ENCODE measurements at regions not wholly inside any gene's neighbourhood (a gene's known extent, or its start where the extent isn't known, plus 50 kb on each side); places are given as distances from the start of the nearest gene placed in this dataset.

GRCh38 chr13:79081942-79082341 lies 324.1 kb downstream of the RBM26 start:
- no peak for DNase-seq

- no peak for DNase-seq
Measured at GRCh38 chr13:79079351-79079839, 326.7 kb downstream of the RBM26 start.

DNA sequence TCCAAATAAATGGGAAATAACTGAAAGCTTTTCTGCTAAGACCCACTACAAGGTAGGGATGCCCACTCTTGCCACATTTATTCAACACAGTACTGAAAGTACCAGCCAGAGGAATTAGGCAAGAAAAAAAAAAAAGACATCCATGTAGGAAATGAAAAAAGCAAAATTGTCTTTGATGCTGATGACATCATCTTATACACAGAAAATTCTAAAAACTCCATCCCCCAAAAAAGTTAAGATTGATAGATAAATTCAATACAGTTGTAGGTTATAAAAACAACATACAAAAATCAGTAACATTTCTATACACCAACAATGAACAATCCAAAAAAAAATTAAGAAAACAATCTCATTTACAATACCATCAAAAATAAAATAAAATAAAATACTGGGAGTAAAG lies 330.4 kb downstream of the RBM26 start:
- no peak for DNase-seq

GRCh38 chr13:79070343-79070974 lies 335.6 kb downstream of the RBM26 start:
- DNase-seq = no peak

- no peak for DNase-seq
Measured at GRCh38 chr13:79062291-79062690, 343.8 kb downstream of the RBM26 start.

- DNase-seq = no peak
Measured at GRCh38 chr13:79060216-79060615, 345.8 kb downstream of the RBM26 start.

GRCh38 chr13:79056706-79057105 lies 349.3 kb downstream of the RBM26 start:
- DNase-seq = no peak

DNA sequence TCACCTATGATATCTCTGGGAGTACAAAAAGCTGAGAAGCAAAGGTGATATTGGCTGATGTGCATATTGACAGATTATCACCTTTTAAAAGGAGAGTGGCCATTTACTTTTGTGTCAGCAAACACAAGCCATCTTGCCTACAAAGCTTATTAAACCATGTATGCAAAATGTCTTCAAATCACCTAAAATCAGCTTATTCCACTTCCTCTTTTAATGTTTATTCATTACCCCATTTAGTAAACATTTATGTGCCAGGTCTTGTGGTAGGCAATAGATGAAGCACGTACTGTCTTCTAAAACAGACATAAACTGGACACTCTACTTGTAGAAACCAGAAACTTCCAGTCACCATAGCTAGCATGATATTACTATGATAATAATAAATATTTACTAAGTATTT lies 354.6 kb downstream of the RBM26 start:
- no peak for DNase-seq

DNA sequence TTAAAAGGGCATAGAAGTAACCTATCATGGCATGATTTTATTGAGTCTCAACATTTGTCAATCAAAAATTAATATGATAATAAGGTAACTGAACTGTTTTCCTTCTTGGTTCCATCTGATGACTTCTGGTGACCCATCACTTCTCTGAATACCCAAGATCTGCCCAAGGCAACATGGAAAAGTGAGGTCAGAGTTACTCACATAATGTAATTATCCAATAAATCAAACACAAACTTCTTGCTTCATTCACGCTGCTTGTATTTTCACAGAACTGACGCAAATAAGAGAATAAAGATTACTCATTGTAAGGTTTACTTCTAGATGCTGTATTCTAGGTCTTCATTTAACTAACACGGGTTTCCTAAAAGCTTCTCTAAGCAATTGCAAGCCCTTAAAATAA lies 361.6 kb downstream of the RBM26 start:
- DNase-seq = no peak

GRCh38 chr13:79043208-79043607 lies 362.8 kb downstream of the RBM26 start:
- no peak for DNase-seq

DNA sequence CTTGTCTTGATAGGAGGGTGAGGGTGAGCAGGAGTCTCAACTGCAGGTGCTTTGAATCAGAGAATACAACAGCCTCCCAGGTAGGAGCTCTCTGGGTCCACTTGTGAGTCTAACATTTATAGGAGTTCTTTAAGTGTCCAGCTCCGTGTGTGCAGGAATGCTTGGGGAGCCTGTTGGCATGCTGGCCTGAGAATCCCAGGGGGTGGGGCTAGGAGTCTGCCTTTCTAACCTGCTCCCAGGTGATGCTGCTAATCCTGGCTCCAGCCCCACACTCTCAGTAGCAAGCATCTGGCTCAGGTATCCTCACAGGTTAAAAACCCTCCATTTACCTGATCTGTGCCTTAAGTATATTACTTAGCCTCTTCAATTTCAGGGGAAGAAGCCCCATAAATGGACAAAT lies 368.9 kb downstream of the RBM26 start:
- DNase-seq = no peak

DNA sequence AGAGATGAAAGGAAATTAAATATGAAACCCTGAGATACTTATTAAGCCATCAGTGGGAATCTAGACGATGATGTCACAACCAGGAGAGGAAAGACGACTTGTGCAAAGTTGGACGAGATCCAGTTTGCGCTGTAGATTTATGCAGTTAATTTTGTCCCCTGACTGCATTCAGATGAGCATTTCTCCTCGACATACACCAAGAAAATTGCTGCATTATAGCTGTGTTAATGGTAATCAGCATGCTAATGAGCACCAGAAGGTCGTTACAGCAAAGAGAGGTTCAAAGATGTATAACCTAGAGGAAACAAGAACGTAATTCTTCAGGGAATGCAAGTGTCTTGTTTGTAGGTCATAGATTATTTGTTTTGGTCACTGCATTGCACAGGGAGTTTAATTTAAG lies 371.7 kb downstream of the RBM26 start:
- DNase-seq = no peak

- DNase-seq = no peak
Measured at GRCh38 chr13:79030513-79030912, 371.6 kb upstream of the OBI1 start.

GRCh38 chr13:79018166-79018565 lies 359.2 kb upstream of the OBI1 start:
- DNase-seq = no peak

- no peak for DNase-seq
Measured at GRCh38 chr13:79011179-79011578, 352.2 kb upstream of the OBI1 start.

GRCh38 chr13:79003989-79004898 lies 345.3 kb upstream of the OBI1 start:
- DNase-seq = no peak

DNA sequence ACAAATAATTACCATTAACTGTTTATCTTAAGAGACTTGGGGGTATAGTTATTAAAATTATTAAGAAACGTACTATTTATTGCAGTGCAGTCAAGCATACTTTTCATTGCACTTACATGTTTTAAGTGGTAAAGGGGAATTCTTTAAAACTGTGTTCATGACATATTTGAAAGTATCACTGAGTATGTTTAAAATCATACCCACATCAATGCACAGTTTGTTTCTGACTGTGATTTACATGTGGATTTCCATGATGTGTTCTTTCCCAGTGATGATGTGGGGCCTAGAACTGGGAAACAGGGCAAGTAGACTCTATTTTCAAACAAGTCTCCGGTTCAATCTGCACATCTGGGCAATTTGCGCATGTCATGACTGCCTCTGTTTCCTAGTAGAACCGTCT lies 340.5 kb upstream of the OBI1 start:
- DNase-seq = no peak

- DNase-seq = no peak
Measured at GRCh38 chr13:78998630-78999315, 339.8 kb upstream of the OBI1 start.

- DNase-seq = no peak
Measured at GRCh38 chr13:78997902-78998629, 339.1 kb upstream of the OBI1 start.

DNA sequence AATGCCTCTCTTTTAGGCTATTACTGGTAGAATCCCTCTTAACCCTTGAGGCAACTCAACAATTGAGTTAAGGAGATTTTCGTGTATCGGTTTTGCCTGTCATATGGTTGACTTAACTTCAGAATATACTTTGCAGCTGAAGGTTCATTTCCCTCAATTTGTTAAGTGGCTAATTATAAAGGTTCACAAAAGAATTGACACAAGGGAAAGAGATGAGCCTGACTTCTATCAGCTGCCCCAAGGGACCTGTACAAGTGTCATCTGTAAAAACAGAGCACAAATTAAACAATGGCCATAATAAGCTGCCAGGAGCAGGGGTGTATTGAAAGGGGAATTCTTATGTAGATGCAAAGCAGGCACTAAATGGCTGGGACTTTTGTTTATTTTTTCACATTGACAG lies 334.8 kb upstream of the OBI1 start:
- no peak for DNase-seq

- no peak for DNase-seq
Measured at GRCh38 chr13:78981913-78982312, 323.0 kb upstream of the OBI1 start.

- no peak for DNase-seq
Measured at GRCh38 chr13:78979349-78979748, 320.4 kb upstream of the OBI1 start.

DNA sequence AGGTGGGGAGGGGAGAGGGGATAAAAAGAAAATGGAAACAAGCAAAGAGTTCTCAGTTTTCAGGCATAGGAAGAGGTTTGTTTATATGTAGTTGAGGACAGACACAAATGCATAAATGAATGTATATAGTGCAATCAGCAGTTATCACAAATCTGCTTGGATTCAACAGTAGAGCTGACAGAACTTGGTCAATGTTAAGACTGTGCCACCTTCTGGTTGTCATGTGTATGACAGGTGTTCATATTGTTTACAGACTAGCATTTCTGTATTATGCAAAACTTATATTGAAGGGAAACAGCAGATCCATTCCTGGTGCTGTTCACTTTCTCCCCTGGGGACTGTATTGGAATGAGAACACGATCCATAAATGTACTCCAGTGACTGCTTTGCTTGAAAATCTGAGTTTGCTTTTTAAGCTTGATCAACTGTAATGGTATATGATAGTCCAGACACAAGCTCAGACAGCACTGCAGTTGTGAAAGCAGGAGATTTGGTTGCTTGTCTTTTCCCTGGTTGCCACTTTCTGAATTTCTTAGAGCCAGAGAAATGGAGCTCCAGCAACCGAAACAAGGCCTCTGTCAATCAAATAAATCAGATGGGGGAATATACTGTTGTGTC lies 319.5 kb upstream of the OBI1 start:
- peak; percentile 6 for DNase-seq
